Hematopoietic multipotent progenitor cell treated with erythropoietin and hydrocortisone succinate and interleukin-3 and kit ligand, for 17 days (in vitro differentiated cells): ENCODE measurements at regions not wholly inside any gene's neighbourhood (a gene's known extent, or its start where the extent isn't known, plus 50 kb on each side); places are given as distances from the start of the nearest gene placed in this dataset.

Source experiments
- DNase-seq: peaks from one replicate; pipeline ENCODE4 v3.0.0-alpha.2; 2015; ENCODE audit warnings: low spot score

DNA sequence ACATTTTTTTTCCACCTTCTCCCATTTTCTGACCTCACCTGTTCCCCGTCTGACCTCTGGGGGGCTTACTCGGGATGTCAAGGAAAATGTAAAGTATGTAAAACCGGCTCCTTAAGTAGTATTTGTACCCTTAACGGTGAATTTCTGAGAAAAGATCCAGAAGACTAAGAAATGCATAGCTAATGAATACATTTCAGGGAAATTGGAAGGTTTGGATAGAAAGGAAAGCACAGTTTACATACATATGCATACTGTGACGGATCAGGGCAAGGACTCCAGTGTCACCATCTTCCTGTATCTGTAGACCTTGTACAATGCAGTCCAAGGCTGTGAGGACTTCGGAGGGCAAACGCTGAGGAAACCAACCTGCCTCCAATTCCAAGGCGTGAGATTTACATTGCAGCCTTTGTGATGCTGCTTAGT lies 2185.9 kb upstream of the TENM3 start:
- DNase-seq: no peak

DNA sequence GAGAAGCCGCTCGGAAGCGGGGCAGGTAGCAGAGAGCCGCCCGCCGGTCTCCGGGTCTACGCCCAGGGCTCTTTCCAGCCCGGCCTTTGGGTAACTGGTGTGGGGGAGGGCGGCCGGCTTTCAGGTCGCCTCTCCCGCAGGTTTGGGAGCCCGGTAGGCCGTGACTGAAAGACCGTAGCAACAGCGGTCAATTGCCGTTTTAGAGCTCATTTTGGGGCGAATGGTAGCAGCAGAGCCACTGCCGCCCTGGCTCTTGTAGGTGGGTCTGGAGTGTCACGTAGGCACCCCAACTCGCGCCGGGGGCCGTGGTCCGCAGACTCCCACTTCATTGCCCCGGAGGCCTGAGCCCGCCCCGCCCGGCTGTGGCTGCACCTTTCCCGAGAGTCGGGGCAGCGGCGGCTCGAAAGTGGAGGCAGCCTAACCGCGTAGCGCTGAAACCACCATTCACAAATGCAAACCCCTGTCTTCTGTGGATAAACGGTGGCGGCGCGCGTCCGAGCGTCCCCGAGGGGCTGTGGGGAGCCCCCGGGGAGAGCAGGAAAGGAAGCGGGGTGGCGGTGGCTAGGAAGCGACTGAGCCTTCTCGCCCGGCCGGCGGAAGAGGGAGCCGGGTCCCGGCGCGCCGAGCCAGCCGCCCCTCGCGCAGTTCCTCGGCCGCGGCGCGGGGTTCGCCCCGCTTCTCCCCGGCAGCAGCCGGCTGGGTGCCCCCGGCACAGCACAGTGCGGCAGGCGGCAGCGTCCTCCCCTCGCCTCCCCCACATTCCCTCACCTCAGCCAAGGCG lies 2185.1 kb upstream of the TENM3 start:
- DNase-seq: no peak

DNA sequence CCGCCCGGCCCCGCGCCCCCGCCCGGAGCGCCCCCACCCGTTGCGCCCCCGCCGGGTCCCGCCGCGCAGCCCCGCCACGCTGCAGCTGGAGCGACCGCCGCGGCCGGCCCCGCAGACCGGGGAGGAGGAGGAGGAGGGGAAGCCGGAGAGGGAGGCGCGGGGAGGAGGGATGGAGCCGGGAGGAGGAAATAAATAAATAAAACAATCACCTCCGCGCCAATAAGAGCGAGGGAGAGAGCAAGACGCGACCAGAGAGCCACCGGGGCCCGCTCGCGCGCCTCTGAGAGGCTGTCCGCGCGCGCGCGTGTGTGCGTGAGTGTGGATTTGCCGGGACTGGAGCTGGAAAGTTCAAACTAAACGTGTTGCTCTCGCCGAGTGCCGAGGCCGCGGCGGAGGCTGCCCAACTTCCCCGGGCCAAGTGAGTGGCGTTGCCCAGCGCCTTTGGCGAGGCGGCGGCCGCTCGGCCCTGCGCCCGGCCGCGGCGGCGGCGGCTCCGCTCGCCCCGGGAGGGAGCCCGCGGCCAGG lies 2184.4 kb upstream of the TENM3 start:
- DNase-seq: no peak

DNA sequence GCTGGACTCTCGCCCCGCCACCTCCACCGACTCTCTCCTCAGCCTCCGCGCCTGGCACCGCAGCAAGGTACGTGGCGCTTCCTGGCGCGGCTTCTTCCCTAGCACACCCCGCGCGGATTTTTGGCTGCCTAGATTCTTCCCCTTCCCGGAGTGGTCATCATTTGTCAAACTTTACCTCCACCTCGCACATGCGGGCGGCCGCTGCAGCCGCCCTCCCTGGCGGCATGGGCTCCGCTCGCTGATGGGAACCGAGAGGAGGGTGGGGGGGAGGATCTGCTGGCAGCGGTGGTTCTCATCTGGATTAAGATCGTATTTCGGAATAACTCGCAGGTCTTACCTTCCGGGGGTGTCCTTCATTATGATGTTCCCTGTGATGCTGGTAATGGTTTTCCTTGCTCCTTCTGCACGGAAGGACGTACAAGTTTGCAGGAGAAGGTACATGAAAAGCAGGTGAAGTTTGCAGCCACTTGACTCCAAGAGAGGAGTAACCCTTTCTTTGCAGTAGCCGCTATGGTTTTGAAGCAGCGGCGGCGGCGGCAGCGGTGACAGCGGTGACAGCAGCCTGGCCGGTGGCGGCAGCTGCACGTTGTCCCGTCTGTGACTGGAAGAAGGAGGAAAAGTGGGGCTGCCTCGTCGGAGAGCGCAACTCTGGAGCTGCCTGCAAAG lies 2183.9 kb upstream of the TENM3 start:
- no peak for DNase-seq

DNA sequence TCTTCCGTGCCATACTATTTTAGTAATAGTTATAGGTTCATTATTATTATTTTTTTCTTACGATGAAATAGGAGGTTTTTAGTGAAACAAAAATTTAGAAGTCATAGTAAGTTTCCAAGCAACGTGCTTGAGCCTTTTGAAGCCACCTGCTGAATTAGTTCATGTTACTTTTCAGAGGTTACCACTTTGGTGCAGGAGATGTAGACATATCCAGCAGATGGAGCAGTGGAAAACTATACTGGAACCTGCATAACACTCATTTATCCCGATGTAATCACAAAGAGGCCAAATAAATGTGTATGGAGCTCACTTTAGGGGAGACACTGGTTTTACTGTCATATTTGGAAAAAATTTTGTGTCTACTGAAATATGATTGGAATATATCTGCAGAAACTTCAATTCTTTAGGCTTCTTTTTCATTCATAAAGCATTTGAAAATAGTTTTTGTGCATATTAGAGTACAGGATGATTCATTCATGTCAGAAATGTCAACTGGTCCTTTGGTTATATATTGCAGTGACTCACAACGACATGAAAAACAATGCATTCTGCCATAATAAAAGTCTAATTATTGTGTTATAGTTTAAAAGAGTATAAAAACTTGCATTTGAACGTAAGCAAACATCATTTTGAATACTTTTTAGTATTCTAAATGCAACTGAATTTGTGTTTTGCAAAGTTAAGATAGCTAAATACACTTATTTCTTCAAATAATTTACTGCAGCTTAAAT lies 2182.9 kb upstream of the TENM3 start:
- no peak for DNase-seq

DNA sequence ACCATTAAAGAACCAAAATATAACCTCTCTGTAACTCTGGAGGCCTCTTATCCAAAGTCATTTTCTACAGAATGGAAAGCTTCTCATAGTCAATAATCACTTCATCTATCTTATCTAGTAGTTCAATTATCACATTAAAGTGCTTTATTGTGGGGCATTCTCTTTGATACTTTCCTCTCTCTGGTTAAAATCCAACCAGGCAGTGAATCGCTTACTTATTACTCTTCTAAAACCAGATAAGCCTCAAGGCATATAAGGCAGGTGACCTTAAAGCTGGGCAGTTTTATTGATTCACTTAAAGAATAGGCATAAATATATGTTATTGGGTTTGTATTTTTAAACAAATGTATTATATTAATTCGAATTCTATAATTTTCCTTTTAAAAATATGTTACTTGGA lies 2162.1 kb upstream of the TENM3 start:
- DNase-seq: no peak

DNA sequence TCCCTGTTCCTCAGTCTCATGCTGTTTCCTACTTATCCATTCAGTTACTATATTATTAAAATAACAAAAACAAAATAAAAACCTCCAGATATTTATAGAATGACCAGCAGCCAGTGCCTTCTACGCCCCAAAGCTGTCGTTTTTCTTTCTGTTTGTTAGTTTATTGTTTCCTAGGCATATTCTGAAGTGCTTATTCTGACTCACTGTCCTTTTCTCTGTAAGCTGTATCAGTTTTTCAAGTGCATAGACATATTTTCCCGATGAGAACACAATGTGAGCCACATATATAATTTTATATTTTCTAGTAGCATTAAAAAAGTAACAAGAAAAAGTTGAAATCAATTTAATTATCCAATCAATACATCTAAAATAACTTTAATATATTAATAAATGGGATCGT lies 2158.6 kb upstream of the TENM3 start:
- DNase-seq: no peak

DNA sequence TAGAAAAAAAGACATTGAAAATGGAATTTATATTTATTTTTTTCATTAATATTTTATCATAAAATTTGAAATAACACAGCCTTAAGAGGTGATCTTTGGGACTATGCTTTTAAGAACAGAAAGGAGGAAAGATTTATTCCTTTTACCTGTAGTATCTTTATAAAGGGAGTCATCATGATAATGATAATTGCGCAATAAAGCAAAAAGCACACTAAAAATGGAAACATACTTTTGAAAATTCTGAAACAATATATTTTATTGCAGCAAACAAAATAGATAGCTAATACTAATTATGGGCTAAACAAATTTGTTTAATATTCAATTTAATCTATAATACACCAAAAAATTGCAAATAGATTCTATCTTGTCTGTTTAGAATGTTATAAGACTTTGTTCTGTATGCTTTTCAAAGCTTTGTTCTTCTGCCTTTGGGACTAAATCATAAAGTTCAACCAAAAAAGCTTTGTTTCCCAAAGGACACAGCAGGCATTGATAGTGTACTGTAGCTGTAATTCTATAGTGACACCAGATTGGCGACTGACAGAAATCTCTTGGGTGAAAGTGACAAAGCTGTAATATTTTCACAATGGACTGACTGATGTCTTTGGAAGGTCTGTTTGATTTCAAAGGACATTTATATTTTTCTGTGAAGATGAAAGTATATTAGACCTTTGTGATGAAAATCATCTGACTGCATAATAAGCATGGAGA lies 2156.6 kb upstream of the TENM3 start:
- DNase-seq: no peak

DNA sequence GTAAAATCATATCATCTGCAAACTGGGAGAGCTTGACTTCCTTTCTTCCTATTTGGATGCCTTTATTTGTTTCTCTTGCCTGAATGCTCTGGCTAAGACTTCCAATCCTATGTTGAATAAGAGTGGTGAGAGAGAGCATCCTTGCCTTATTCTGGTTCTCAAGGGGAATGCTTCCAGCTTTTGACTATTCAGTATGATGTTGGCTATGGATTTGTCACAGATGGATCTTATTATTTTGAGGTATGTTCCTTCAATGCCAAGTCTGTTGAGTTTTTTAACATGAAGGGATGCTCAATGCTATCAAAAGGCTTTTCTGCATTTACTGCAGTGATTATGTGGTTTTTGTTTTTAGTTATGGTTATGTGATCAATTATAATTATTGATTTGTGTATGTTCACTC lies 2144.6 kb upstream of the TENM3 start:
- DNase-seq: no peak

DNA sequence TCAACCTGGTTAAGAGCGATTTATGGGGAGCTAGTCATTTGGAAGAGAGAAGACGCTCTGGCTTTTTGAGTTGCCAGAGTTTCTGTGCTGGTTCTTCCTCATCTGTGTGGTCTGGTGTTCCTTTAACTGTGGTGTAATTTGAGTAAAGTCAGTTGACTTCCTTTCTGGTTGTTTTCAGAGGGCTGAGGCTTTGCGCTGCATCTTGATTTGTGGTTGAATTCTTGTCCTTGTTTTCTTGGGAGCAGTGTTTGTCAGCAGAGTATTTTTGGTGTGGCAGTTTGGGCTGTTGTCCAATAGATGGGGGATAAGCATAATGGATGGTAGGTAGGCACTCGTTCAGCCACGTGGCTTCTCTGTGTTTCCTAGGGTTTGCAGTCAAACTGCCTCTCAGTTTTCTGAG lies 2143.2 kb upstream of the TENM3 start:
- no peak for DNase-seq

DNA sequence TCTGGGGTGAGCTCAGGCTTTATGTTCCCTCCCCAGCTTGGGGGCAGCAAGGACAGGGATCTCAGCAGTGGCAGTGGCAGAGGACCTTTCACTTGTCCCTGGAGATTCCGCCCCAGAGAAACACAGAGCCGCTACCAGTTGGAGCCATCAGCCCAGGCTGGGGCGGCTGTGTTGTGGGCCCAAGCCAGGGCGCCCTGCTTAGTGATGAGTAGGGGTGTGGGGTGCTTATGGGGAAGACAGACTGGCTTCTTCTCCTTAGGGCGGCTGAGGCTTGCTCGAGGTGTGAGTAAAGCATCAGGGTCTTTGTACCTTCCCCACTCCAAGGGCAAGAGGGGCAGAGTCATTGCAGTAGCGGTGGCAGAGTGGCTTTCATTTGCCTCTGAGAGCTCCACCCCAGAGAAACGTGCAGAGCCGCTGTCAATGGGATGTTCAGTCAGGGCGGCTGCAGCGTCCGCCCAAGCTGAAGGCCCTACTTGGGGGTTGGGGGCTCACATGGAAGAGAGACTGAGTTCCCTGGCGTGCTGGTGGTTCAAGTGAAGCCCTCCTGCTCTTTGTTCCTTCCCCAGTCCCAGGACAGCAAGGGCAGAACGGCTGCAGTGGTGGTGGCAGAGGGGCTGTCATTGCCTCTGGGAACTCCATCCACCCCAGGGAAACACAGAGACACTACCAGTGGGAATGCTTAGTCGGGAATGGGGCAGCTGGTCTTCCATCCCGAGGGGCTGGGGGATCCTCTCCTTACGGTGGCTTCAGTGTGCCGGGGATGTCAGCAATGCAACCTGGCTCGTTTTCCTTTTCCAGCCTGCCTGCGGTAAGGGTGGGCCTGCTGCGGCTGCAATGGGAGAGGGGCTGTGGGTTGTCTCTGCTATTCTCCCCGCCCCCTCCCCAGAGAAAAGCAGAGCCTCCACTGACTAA lies 2142.5 kb upstream of the TENM3 start:
- DNase-seq: no peak

DNA sequence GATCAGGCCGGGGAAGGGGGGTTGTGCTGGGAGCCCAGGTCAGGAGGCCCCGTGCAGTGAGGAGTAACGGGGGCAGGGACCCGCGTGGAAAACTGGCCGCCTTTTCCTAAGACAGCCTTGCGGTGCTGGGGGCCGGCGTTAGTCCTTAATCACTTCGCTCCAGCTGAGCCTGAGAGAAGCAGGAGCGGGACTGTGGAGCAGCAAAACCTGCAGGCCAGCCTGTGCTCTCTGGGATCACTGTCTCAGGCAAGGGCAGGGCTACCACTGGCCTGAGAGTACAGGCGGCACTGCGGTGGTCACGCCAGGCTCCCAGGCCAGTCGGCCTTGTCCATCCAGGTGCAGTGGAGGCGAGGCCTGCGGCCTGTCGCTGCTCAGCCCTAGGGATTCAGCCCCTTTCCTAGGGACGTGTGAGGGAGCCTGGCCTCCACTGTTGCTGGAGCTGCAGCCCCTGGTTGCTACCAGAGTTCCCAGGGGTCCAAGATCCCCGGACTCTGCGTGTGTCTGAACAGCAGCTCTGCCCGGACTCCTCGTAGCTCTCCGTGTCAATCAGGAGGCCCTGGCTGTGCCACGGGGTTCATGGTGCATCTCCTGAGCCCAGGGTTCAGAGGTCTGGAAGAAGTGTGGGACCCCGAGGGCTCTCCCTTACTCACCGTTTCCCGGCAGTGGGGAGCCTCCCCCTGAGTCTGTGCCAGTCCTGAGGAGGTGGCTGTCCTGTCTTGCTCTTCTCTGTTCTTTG lies 2141.7 kb upstream of the TENM3 start:
- DNase-seq: no peak

DNA sequence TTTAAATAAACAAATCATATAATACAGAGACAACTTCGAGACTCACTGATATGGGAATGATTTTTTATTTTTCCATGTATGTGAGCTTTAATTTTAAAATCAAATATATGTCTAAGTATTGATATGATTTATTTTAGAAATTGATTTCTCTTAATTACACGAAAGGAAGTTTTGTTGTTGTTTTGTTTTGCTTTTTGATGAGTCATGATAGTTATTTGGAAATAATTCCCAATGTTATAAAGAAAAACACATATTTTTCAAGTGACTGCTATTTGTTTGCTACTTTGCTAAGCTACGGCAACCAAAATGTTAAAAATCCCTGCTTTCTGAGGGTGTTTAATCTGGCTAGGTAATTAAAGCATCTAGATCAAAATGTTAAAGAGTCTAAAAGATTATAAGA lies 2139.4 kb upstream of the TENM3 start:
- no peak for DNase-seq

DNA sequence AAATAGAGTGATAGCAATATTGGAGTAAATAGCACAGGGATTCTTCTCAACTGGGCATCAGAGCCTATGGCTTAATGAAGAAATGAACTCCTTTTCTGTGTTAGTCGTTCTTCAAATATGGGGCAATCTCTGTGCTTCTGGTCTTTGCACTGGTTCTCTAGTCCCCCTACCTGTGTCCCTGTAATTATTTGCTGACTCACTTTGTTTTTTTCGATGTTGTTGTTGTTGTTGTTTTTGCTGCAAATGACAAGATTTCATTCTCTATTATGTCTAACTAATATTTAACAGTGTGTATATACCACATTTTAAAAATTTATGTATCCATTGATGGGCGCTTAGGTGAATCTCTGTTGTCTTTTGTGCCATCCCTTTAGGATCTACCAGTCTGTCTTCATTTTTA lies 2137.8 kb upstream of the TENM3 start:
- no peak for DNase-seq

DNA sequence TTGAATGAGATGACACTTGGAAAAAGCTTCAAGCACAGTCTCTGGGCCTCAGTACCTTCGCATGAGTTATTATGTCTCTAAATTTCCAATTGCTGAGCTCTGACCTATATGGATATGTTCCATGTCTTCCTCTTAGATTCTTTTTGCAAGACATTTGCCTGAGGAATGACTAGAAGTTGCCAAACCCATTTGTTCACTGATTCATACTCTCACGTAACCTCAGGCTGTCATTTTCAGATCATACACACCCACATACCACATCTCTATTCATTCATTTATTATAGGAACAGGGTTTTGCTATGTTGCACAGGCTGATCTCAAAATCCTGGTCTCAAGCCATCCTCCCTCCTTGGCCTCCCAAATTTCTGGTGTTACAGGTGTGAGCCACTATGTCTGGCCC lies 2137.1 kb upstream of the TENM3 start:
- DNase-seq: no peak

DNA sequence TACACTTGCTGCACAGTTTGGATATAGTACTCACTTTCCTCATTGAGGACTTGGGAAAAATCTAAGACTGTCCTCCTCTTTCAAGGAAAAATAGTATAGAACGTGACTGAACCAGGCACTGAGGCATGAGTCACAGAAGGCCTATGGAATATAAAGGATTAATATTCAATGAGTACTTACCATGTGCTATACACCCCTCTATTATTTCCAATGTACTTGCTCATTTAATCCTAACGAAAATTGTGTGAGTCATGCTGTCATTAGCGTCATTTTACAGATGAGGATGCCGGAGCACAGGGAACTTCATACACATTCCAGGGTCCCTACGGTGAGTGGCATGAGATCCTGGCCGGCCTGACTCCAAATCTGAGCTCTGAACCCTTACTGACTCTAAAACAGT lies 2136.2 kb upstream of the TENM3 start:
- no peak for DNase-seq

DNA sequence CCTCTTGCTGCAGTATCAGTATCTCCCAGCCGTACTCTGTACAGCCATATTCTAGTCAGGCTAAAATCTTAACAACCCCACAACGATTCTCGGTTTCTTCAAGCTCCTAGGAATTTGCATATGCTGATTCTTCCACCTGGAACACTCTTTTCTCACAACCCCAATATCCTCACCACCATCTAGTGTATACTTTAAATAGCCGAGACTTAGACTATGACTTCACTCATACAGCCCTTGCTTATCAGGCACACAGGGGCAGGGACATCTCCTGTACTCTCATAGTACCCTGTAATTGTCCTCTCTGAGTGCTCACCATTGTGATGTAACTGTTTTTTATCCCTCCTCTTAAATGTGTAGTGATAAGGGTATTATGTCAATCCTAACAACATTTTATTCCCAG lies 2126.4 kb upstream of the TENM3 start:
- DNase-seq: no peak

DNA sequence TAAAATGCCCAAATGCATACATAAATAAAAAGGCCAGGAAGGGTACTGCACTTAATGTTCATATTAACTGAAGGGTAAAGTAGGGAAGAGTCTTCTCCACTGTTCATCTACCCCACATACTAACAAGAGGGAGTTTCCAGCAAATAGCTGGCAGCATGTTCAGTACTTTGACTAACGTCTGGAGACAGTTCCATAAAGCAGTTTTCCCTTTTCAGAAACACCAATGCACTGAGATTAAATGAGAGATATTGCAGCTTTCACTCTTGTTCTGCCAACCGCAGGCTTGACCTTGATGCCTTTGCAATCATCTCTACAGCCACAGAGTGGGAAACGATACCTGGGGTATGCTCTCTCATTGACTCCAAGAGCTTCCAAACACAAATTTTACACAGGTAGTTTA lies 2123.1 kb upstream of the TENM3 start:
- DNase-seq: no peak

DNA sequence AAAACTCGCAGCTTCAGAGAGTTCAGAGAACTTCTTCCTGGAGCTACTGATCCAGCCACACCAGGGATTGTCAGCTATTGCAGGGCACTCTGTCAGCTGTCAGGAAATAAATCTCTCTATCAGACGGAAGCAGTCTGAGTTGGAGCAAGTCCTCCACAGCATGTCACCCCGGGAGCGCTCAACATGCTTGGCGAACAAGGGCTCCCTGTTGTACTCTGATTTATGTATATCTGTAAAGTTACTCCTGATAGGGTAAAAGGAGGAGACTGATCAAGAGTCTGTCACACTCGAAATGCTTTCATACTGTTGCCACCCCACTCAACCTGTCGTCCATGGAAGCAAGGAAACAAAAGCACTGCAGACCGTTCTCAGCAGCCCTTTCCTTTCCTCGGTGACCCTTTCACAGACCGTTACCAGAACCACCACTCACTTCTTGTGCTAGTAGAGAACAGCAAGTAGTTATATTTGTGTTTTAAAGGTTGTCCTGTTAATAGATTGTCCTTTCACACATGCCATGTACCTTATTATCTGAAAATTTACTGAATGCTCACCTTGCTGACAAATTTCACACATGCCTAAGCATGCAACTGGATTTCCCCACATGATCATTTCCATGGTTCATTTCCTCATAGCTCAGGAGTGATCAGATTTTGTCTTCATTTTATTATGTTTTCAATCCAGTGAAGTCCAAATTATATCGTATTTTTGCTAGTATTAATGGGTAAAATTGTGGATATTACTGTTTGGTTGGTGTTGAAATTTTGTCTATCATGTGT lies 2108.9 kb upstream of the TENM3 start:
- no peak for DNase-seq

DNA sequence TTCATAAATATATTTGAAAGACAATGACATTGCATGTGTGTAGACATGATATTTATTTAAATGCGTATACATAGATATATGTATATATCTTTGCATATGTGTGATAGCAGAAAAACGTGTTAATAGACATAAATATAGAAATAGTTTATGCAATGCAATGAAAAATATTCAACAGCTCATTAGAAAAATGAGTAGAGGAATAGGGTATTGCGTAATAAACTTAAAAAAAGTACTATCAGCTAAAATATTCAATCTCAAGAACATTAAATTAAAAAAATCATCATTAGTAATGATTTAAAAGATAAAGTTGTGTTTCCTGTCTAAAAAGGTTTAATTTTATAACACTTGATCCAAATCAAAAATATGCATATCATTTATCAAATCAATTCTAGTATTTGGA lies 2101.5 kb upstream of the TENM3 start:
- DNase-seq: no peak
